HEK293 (cell line): ENCODE measurements at regions not wholly inside any gene's neighbourhood (a gene's known extent, or its start where the extent isn't known, plus 50 kb on each side); places are given as distances from the start of the nearest gene placed in this dataset.

ENCODE experiments used
- KLF1 ChIP-seq: fragments of 450-650 bp; formaldehyde crosslinking; IDR thresholded peaks from 2 replicates; pipeline ENCODE4 v1.5.1; 2016; ENCODE audit warnings: missing biosample characterization, missing genetic modification characterization
- ZBTB10 ChIP-seq: fragments of 450-650 bp; formaldehyde crosslinking; IDR thresholded peaks from 2 replicates; pipeline ENCODE4 v1.5.1; 2016; ENCODE audit warnings: missing biosample characterization, missing genetic modification characterization
- ZBTB17 ChIP-seq: fragments of 450-650 bp; formaldehyde crosslinking; IDR thresholded peaks from 2 replicates; pipeline ENCODE4 v1.5.1; 2016; ENCODE audit warnings: missing biosample characterization, missing genetic modification characterization
- ZNF473 ChIP-seq: fragments of 450-650 bp; formaldehyde crosslinking; IDR thresholded peaks from 2 replicates; pipeline ENCODE4 v1.5.1; 2017; ENCODE audit warnings: missing biosample characterization, missing genetic modification characterization
- ZNF785 ChIP-seq: fragments of 450-650 bp; formaldehyde crosslinking; IDR thresholded peaks from 2 replicates; pipeline ENCODE4 v1.5.1; 2016; ENCODE audit warnings: missing biosample characterization, missing genetic modification characterization
- TF ChIP-seq, protein P1 (sequence below): fragments of 450-650 bp; formaldehyde crosslinking; IDR thresholded peaks from 2 replicates; pipeline ENCODE4 v1.5.1; 2016; ENCODE audit warnings: missing biosample characterization, missing genetic modification characterization
- TF ChIP-seq, protein P2 (sequence below): fragments of 450-650 bp; formaldehyde crosslinking; IDR thresholded peaks from 2 replicates; pipeline ENCODE4 v1.5.1; 2017; ENCODE audit warnings: missing biosample characterization, missing genetic modification characterization

DNA sequence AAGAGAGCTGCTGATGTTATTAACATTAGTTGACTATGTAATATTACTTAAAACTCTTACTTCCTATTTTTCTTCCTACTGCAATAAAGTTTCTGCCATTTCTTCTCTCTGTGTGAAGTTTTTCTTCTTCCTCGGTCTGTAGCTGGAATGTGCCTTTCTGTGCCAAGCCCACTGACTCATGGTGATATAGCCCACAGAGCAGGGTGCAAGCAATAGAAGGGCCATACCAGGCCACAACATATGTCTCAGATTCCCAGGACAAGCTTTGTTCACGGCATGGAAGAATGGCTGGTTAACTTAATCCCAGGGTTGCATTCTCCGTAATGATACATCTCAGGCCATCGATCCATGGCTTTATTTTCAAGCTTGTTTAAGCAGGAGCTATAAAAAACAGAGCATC is 815.3 kb downstream of the TUSC7 start:
- TF ChIP-seq, protein P1, sequence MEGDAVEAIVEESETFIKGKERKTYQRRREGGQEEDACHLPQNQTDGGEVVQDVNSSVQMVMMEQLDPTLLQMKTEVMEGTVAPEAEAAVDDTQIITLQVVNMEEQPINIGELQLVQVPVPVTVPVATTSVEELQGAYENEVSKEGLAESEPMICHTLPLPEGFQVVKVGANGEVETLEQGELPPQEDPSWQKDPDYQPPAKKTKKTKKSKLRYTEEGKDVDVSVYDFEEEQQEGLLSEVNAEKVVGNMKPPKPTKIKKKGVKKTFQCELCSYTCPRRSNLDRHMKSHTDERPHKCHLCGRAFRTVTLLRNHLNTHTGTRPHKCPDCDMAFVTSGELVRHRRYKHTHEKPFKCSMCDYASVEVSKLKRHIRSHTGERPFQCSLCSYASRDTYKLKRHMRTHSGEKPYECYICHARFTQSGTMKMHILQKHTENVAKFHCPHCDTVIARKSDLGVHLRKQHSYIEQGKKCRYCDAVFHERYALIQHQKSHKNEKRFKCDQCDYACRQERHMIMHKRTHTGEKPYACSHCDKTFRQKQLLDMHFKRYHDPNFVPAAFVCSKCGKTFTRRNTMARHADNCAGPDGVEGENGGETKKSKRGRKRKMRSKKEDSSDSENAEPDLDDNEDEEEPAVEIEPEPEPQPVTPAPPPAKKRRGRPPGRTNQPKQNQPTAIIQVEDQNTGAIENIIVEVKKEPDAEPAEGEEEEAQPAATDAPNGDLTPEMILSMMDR = no peak
- TF ChIP-seq ZNF473 (tag by site-specific recombination) (no peak), ZBTB10 (no peak), KLF1 (no peak), ZBTB17 (no peak), ZNF785 (tag by site-specific recombination) (no peak)
- TF ChIP-seq, protein P2, sequence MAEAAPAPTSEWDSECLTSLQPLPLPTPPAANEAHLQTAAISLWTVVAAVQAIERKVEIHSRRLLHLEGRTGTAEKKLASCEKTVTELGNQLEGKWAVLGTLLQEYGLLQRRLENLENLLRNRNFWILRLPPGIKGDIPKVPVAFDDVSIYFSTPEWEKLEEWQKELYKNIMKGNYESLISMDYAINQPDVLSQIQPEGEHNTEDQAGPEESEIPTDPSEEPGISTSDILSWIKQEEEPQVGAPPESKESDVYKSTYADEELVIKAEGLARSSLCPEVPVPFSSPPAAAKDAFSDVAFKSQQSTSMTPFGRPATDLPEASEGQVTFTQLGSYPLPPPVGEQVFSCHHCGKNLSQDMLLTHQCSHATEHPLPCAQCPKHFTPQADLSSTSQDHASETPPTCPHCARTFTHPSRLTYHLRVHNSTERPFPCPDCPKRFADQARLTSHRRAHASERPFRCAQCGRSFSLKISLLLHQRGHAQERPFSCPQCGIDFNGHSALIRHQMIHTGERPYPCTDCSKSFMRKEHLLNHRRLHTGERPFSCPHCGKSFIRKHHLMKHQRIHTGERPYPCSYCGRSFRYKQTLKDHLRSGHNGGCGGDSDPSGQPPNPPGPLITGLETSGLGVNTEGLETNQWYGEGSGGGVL = no peak
